ENCODE measurements at regions not wholly inside any gene's neighbourhood (a gene's known extent, or its start where the extent isn't known, plus 50 kb on each side); places are given as distances from the start of the nearest gene placed in this dataset.

GRCh38 chr18:68532328-68532885 is 182.5 kb downstream of the TMX3 start:
- TF ChIP-seq CTCF (conservative IDR thresholded peaks at IDR 0.05) = no peak
- no peak overlapping the region for H3K27ac ChIP-seq

GRCh38 chr18:68525091-68525490 is 189.8 kb downstream of the TMX3 start:
- no peak for TF ChIP-seq CTCF (conservative IDR thresholded peaks at IDR 0.05)

GRCh38 chr18:68520406-68521075 is 194.4 kb downstream of the TMX3 start:
- no peak for TF ChIP-seq CTCF (conservative IDR thresholded peaks at IDR 0.05)
- H3K27ac ChIP-seq = no peak overlapping the region

More at GRCh38 chr18:68525091-68525490, 189.8 kb downstream of the TMX3 start:
- no peak overlapping the region for H3K27ac ChIP-seq

GRCh38 chr18:68519336-68519735 is 195.6 kb downstream of the TMX3 start:
- no peak overlapping the region for H3K27ac ChIP-seq

GRCh38 chr18:68509902-68510301 is 205.0 kb downstream of the TMX3 start:
- no peak for TF ChIP-seq CTCF (conservative IDR thresholded peaks at IDR 0.05)
- H3K27ac ChIP-seq = no peak overlapping the region

More at GRCh38 chr18:68519336-68519735, 195.6 kb downstream of the TMX3 start:
- TF ChIP-seq CTCF (conservative IDR thresholded peaks at IDR 0.05) = no peak

- no peak for TF ChIP-seq CTCF (conservative IDR thresholded peaks at IDR 0.05)
- no peak overlapping the region for H3K27ac ChIP-seq
Measured at GRCh38 chr18:68507781-68508180, 207.1 kb downstream of the TMX3 start.

GRCh38 chr18:68505178-68505574 is 209.7 kb downstream of the TMX3 start:
- H3K27ac ChIP-seq = no peak overlapping the region
- no peak for TF ChIP-seq CTCF (conservative IDR thresholded peaks at IDR 0.05)
